Liver (tissue), 8 donors: ENCODE measurements at regions not wholly inside any gene's neighbourhood (a gene's known extent, or its start where the extent isn't known, plus 50 kb on each side); places are given as distances from the start of the nearest gene placed in this dataset.

Experiments
- DNase-seq: peaks from one replicate; pipeline ENCODE4 v3.0.0-alpha.2; 2017; ENCODE audit warnings: low spot score
- H3K27ac ChIP-seq, 2 donors: one replicate each; pipeline ENCODE4 v1.7.0; 2013; ENCODE audit warnings: inconsistent platforms in 2 of 2, low read length in 2 of 2, control low read depth in 1 of 2, low read depth in 1 of 2, mild to moderate bottlenecking in 1 of 2
- H3K27me3 ChIP-seq, 4 donors: one replicate each; pipeline versions ENCODE4 v1.6.1 to v1.7.0; 2013; ENCODE audit warnings: low read length in 3 of 4, inconsistent platforms in 1 of 4, mild to moderate bottlenecking in 1 of 4, moderate library complexity in 1 of 4; ENCODE audit not compliant: control insufficient read depth in 4 of 4, insufficient read depth in 4 of 4
- H3K36me3 ChIP-seq, 4 donors: one replicate each; pipeline versions ENCODE4 v1.6.1 to v1.7.0; 2013; ENCODE audit warnings: low read length in 3 of 4, mild to moderate bottlenecking in 3 of 4, low read depth in 1 of 4, moderate library complexity in 1 of 4; ENCODE audit not compliant: control insufficient read depth in 4 of 4, insufficient read depth in 3 of 4
- H3K4me1 ChIP-seq, 4 donors: one replicate each; pipeline versions ENCODE4 v1.6.1 to v1.7.0; 2013; ENCODE audit warnings: low read length in 3 of 4, mild to moderate bottlenecking in 3 of 4, moderate library complexity in 1 of 4; ENCODE audit not compliant: control insufficient read depth in 4 of 4, insufficient read depth in 4 of 4
- H3K4me3 ChIP-seq, 3 donors: one replicate each; pipeline versions ENCODE4 v1.6.1 to v1.7.0; 2013; ENCODE audit warnings: low read length in 3 of 3, control low read depth in 1 of 3, low read depth in 1 of 3, mild to moderate bottlenecking in 1 of 3
- H3K9ac ChIP-seq, 2 donors: one replicate each; pipeline ENCODE4 v1.7.0; 2013; ENCODE audit warnings: low read length in 2 of 2, mild to moderate bottlenecking in 2 of 2, moderate library complexity in 2 of 2, control low read depth in 1 of 2, low read depth in 1 of 2
- H3K9me3 ChIP-seq, 4 donors: one replicate each; pipeline versions ENCODE4 v1.6.1 to v1.7.0; 2013; ENCODE audit warnings: low read length in 3 of 4; ENCODE audit not compliant: control insufficient read depth in 4 of 4
- EGR1 ChIP-seq, 2 donors: IDR thresholded peaks; 2 replicates each; pipeline ENCODE4 v1.6.1; 2016 to 2018; ENCODE audit warnings: antibody characterized with exemption in 2 of 2, low read depth in 2 of 2
- FOXA1 ChIP-seq: IDR thresholded peaks from 2 replicates; pipeline ENCODE4 v1.6.1; 2016; ENCODE audit warnings: antibody characterized with exemption
- FOXA2 ChIP-seq: IDR thresholded peaks from 2 replicates; pipeline ENCODE4 v1.6.1; 2016; ENCODE audit warnings: antibody characterized with exemption
- GABPA ChIP-seq, 2 donors: IDR thresholded peaks in 1 of 2; conservative IDR thresholded peaks in 1 of 2; 2 replicates each; pipeline ENCODE4 v1.6.1; 2016; ENCODE audit warnings: antibody characterized with exemption in 2 of 2, mild to moderate bottlenecking in 1 of 2, moderate library complexity in 1 of 2
- HNF4A ChIP-seq, 2 donors: conservative IDR thresholded peaks; 2 replicates each; pipeline ENCODE4 v1.6.1; 2016; ENCODE audit warnings: antibody characterized with exemption in 2 of 2, mild to moderate bottlenecking in 2 of 2
- HNF4G ChIP-seq: IDR thresholded peaks from 2 replicates; pipeline ENCODE4 v1.6.1; 2016; ENCODE audit warnings: antibody characterized with exemption
- JUND ChIP-seq, 2 donors: IDR thresholded peaks; 2 replicates each; pipeline ENCODE4 v1.6.1; 2016; ENCODE audit warnings: antibody characterized with exemption in 2 of 2
- MAX ChIP-seq: IDR thresholded peaks from 2 replicates; pipeline ENCODE4 v1.6.1; 2016; ENCODE audit warnings: antibody characterized with exemption
- NR2F2 ChIP-seq: IDR thresholded peaks from 2 replicates; pipeline ENCODE4 v1.6.1; 2016; ENCODE audit warnings: antibody characterized with exemption
- RXRA ChIP-seq, 2 donors: IDR thresholded peaks; 2 replicates each; pipeline ENCODE4 v1.6.1; 2017 to 2018; ENCODE audit warnings: antibody characterized with exemption in 2 of 2, mild to moderate bottlenecking in 1 of 2
- SP1 ChIP-seq: IDR thresholded peaks from 2 replicates; pipeline ENCODE4 v1.6.1; 2018; ENCODE audit warnings: antibody characterized with exemption, mild to moderate bottlenecking
- TAF1 ChIP-seq: conservative IDR thresholded peaks from 2 replicates; pipeline ENCODE4 v1.6.1; 2016; ENCODE audit warnings: antibody characterized with exemption, mild to moderate bottlenecking
- YY1 ChIP-seq: IDR thresholded peaks from 2 replicates; pipeline ENCODE4 v1.6.1; 2016; ENCODE audit warnings: antibody characterized with exemption, mild to moderate bottlenecking
- WGBS: extraction: QIAGEN DNeasy Blood & Tissue Kit; methylation state at CpG from one replicate; pipeline ENCODE4 v1.1.7; 2013; 5-methylcytosine and 5-hydroxymethylcytosine counted together
- TF ChIP-seq, protein P1 (sequence below): IDR thresholded peaks from 2 replicates; pipeline ENCODE4 v1.6.1; 2016; ENCODE audit warnings: antibody characterized with exemption, mild to moderate bottlenecking
- TF ChIP-seq, protein P2 (sequence below): IDR thresholded peaks from 2 replicates; pipeline ENCODE4 v1.6.1; 2016; ENCODE audit warnings: antibody characterized with exemption
- TF ChIP-seq, protein P3 (sequence below): fragments of 150-350 bp; IDR thresholded peaks from 2 replicates; pipeline ENCODE4 v1.5.1; 2017; ENCODE audit warnings: improper control_type of control experiment, low read depth, low read length; ENCODE audit not compliant: missing input control
- donor health status: healthy.
- donor health status: healthy.
- donor health status: healthy.
- donor health status: healthy.
- donor health status: healthy.

DNA sequence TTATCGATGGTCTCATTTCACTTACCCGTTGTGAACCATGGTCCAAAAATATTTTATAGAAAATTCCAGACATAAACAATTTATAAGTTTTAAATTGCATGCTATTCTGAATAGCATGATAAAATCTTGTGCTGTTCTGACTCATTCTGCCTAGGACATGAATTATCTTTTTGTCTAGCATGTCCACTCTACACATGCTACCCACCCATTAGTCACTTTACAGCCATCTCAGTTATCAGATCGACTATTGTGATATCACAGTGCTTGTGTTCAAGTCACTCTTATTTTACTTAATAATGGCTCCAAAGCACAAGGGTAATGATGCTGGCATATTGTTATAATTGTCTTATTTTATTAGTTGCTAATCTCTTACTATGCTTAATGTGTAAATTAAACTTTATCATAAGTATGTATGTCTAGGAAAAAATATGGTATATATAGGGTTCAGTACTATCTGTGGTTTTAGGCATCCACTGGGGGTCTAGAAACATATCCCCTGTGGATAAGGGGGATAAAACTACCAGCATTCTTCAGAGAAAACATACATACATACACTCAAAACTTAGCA lies 252.0 kb upstream of the HTR1E start:
- TF ChIP-seq, protein P1, sequence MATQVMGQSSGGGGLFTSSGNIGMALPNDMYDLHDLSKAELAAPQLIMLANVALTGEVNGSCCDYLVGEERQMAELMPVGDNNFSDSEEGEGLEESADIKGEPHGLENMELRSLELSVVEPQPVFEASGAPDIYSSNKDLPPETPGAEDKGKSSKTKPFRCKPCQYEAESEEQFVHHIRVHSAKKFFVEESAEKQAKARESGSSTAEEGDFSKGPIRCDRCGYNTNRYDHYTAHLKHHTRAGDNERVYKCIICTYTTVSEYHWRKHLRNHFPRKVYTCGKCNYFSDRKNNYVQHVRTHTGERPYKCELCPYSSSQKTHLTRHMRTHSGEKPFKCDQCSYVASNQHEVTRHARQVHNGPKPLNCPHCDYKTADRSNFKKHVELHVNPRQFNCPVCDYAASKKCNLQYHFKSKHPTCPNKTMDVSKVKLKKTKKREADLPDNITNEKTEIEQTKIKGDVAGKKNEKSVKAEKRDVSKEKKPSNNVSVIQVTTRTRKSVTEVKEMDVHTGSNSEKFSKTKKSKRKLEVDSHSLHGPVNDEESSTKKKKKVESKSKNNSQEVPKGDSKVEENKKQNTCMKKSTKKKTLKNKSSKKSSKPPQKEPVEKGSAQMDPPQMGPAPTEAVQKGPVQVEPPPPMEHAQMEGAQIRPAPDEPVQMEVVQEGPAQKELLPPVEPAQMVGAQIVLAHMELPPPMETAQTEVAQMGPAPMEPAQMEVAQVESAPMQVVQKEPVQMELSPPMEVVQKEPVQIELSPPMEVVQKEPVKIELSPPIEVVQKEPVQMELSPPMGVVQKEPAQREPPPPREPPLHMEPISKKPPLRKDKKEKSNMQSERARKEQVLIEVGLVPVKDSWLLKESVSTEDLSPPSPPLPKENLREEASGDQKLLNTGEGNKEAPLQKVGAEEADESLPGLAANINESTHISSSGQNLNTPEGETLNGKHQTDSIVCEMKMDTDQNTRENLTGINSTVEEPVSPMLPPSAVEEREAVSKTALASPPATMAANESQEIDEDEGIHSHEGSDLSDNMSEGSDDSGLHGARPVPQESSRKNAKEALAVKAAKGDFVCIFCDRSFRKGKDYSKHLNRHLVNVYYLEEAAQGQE = no peak
- TF ChIP-seq, protein P2, sequence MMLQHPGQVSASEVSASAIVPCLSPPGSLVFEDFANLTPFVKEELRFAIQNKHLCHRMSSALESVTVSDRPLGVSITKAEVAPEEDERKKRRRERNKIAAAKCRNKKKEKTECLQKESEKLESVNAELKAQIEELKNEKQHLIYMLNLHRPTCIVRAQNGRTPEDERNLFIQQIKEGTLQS = no peak
- TF ChIP-seq FOXA2 (no peak), NR2F2 (no peak), SP1 (no peak)
- DNase-seq = no peak
- Histone ChIP-seq H3K9ac (no peak overlapping the region), H3K9me3 (no peaks in the 10 kb centered on the region), H3K4me1 (no peaks in the 10 kb centered on the region), H3K27me3 (no peaks in the 10 kb centered on the region), H3K27ac (no peak overlapping the region), H3K4me3 (no peak overlapping the region), H3K36me3 (no peaks in the 10 kb centered on the region)
- 80% methylated on average over 3 of the region's 3 CpGs for WGBS

- H3K27ac ChIP-seq = no peak overlapping the region
- H3K27me3 ChIP-seq = no peaks in the 10 kb centered on the region
- no peak overlapping the region for H3K9ac ChIP-seq
- no peak for DNase-seq
- no peaks in the 10 kb centered on the region for H3K4me1 ChIP-seq
- no peaks in the 10 kb centered on the region for H3K36me3 ChIP-seq
- H3K9me3 ChIP-seq = no peaks in the 10 kb centered on the region
- 66% methylated on average over 1 of the region's 1 CpG for WGBS
- TF ChIP-seq EGR1 (IDR thresholded peaks at IDR 0.05; ENCODE audit: low read depth in 2 of 2) = no peak
- TF ChIP-seq JUND (IDR thresholded peaks at IDR 0.05) = no peak
- no peak for TF ChIP-seq FOXA2
- no peak overlapping the region for H3K4me3 ChIP-seq
These were observed 254.0 kb upstream of the HTR1E start for GRCh38 chr6:86683132-86683908.

- Histone ChIP-seq H3K36me3 (no peaks in the 10 kb centered on the region), H3K27ac (no peak overlapping the region), H3K9me3 (no peaks in the 10 kb centered on the region), H3K4me3 (no peak overlapping the region), H3K9ac (no peak overlapping the region), H3K27me3 (no peaks in the 10 kb centered on the region), H3K4me1 (no peaks in the 10 kb centered on the region)
- WGBS = 94% methylated on average over 1 of the region's 1 CpG
- no peak for TF ChIP-seq FOXA2
- no peak for TF ChIP-seq NR2F2
- TF ChIP-seq, protein P1 = no peak
- TF ChIP-seq HNF4A (conservative IDR thresholded peaks at IDR 0.05) = no peak
- no peak for TF ChIP-seq JUND (IDR thresholded peaks at IDR 0.05)
- TF ChIP-seq, protein P3, sequence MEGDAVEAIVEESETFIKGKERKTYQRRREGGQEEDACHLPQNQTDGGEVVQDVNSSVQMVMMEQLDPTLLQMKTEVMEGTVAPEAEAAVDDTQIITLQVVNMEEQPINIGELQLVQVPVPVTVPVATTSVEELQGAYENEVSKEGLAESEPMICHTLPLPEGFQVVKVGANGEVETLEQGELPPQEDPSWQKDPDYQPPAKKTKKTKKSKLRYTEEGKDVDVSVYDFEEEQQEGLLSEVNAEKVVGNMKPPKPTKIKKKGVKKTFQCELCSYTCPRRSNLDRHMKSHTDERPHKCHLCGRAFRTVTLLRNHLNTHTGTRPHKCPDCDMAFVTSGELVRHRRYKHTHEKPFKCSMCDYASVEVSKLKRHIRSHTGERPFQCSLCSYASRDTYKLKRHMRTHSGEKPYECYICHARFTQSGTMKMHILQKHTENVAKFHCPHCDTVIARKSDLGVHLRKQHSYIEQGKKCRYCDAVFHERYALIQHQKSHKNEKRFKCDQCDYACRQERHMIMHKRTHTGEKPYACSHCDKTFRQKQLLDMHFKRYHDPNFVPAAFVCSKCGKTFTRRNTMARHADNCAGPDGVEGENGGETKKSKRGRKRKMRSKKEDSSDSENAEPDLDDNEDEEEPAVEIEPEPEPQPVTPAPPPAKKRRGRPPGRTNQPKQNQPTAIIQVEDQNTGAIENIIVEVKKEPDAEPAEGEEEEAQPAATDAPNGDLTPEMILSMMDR = no peak
- no peak for TF ChIP-seq HNF4G
- no peak for TF ChIP-seq MAX
- no peak for TF ChIP-seq GABPA (IDR thresholded peaks at IDR 0.05 in 1 of 2, conservative IDR thresholded peaks at IDR 0.05 in 1 of 2)
- no peak for TF ChIP-seq FOXA1
- TF ChIP-seq TAF1 = no peak
- no peak for TF ChIP-seq SP1
- TF ChIP-seq RXRA (IDR thresholded peaks at IDR 0.05) = no peak
- TF ChIP-seq EGR1 (IDR thresholded peaks at IDR 0.05; ENCODE audit: low read depth in 2 of 2) = no peak
- no peak for TF ChIP-seq YY1
- no peak for DNase-seq
These were observed 255.0 kb upstream of the HTR1E start for GRCh38 chr6:86682297-86682696.
